Neural crest cell (in vitro differentiated cells): ENCODE measurements at regions not wholly inside any gene's neighbourhood (a gene's known extent, or its start where the extent isn't known, plus 50 kb on each side); places are given as distances from the start of the nearest gene placed in this dataset.

Source experiments
- DNase-seq: peaks from one replicate; pipeline ENCODE4 v3.0.0; 2021; ENCODE audit warnings: low read depth, mixed read lengths, low spot score
- H3K27ac Mint-ChIP-seq: one replicate; pipeline ENCODE4 v1.8.0; 2021; ENCODE audit warnings: mild to moderate bottlenecking, mixed read lengths; ENCODE audit not compliant: unreplicated experiment
- H3K27me3 Mint-ChIP-seq: 2 replicates; pipeline ENCODE4 v1.8.0; 2021; ENCODE audit warnings: low read depth, mild to moderate bottlenecking, mixed read lengths
- H3K36me3 Mint-ChIP-seq: 2 replicates; pipeline ENCODE4 v1.8.0; 2021; ENCODE audit warnings: low read depth, mild to moderate bottlenecking, mixed read lengths
- H3K4me1 Mint-ChIP-seq: 2 replicates; pipeline ENCODE4 v1.8.0; 2021; ENCODE audit warnings: mixed read lengths
- H3K4me3 Mint-ChIP-seq: one replicate; pipeline ENCODE4 v1.8.0; 2021; ENCODE audit warnings: mild to moderate bottlenecking, mixed read lengths
- H3K9me3 Mint-ChIP-seq: 2 replicates; pipeline ENCODE4 v1.8.0; 2021; ENCODE audit warnings: mixed read lengths
- TF ChIP-seq, protein P1 (sequence below): fragments of 200-600 bp; sonication (generic); conservative IDR thresholded peaks from 2 replicates; pipeline ENCODE4 v1.5.0; 2021; ENCODE audit warnings: antibody characterized with exemption, mild to moderate bottlenecking

DNA sequence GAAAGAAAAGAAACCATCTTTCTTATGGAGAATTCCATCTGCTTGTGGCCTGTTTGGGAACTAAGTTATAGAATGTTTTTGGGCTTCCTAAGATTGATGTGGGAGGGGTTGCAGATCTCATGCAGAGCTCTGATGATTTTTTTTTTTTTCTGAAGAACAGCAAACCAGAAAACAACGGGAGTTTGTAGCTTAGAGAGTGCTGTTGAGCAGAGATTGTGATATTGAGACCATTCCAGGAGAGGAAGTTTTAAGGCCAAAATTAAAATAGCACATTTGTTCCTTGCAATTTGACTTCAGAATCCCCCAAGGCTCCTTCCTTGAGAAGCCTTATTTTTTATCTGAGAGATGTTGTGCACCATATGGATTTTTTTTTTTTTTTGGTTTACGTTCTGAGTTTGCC lies 159.5 kb upstream of the NRP1 start:
- Mint-ChIP-seq H3K4me3 (no peak overlapping the region), H3K27me3 (no peaks in the 10 kb centered on the region), H3K4me1 (peaks cover 5% of the 10 kb centered on the region), H3K9me3 (no peaks in the 10 kb centered on the region), H3K36me3 (no peaks in the 10 kb centered on the region), H3K27ac (no peak overlapping the region)
- TF ChIP-seq, protein P1, sequence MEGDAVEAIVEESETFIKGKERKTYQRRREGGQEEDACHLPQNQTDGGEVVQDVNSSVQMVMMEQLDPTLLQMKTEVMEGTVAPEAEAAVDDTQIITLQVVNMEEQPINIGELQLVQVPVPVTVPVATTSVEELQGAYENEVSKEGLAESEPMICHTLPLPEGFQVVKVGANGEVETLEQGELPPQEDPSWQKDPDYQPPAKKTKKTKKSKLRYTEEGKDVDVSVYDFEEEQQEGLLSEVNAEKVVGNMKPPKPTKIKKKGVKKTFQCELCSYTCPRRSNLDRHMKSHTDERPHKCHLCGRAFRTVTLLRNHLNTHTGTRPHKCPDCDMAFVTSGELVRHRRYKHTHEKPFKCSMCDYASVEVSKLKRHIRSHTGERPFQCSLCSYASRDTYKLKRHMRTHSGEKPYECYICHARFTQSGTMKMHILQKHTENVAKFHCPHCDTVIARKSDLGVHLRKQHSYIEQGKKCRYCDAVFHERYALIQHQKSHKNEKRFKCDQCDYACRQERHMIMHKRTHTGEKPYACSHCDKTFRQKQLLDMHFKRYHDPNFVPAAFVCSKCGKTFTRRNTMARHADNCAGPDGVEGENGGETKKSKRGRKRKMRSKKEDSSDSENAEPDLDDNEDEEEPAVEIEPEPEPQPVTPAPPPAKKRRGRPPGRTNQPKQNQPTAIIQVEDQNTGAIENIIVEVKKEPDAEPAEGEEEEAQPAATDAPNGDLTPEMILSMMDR = no peak
- DNase-seq = no peak

DNA sequence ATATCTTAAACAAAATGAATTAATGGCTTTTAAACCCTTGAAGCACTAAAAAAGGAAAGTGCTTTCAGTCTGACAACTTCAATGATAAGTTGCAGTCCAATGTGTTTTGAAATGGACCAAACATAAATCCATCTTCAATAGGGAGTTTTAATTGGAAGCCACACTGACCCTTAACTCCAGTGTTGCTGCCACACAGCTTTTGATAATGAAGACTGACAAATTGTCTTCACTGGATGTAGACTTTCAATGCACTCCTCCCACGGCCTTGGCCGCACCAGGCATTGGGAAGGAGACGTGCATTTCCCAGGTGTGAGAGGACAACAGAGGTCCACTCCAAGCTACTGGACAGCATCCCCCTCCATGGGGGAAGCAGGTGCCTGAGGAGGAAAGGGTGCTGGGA lies 159.0 kb upstream of the NRP1 start:
- peaks cover 4% of the 10 kb centered on the region for H3K4me1 Mint-ChIP-seq
- H3K4me3 Mint-ChIP-seq = no peak overlapping the region
- no peaks in the 10 kb centered on the region for H3K9me3 Mint-ChIP-seq
- H3K27me3 Mint-ChIP-seq = no peaks in the 10 kb centered on the region
- H3K36me3 Mint-ChIP-seq = no peaks in the 10 kb centered on the region
- no peak for DNase-seq
- no peak overlapping the region for H3K27ac Mint-ChIP-seq
- TF ChIP-seq, protein P1 = no peak

DNA sequence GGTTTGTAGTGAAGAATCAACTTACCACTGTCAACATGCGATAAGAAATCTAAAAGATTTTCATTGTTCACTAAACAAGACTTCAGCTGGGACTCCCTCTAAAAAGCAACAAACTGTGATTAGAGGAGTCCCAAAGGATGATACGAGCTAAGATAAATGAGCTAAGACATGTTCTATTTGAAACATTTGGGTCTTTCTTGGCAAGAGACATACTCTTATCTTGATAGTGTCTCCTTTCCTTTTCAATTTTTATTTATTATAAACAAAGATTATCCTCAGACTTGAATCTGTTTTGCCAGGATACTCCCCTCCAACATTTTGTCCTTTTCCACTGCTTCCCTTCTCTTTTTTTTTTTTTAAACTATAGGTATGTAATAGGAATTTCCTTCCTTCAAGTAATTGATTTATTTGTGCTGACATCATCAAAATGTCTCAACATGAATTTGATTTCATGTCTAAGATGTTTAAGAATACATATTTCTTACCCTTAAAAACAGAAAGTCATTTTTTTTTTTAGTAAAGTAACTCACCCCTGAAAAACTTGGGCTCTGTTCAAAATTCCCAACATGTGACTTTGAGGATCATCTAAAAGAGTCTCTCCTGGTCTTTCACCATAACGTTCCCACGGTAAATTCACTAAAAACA lies 158.4 kb upstream of the NRP1 start:
- Mint-ChIP-seq H3K27me3 (no peaks in the 10 kb centered on the region), H3K4me1 (no peaks in the 10 kb centered on the region), H3K27ac (no peak overlapping the region), H3K9me3 (no peaks in the 10 kb centered on the region), H3K36me3 (no peaks in the 10 kb centered on the region), H3K4me3 (no peak overlapping the region)
- TF ChIP-seq, protein P1 = no peak
- DNase-seq = no peak

DNA sequence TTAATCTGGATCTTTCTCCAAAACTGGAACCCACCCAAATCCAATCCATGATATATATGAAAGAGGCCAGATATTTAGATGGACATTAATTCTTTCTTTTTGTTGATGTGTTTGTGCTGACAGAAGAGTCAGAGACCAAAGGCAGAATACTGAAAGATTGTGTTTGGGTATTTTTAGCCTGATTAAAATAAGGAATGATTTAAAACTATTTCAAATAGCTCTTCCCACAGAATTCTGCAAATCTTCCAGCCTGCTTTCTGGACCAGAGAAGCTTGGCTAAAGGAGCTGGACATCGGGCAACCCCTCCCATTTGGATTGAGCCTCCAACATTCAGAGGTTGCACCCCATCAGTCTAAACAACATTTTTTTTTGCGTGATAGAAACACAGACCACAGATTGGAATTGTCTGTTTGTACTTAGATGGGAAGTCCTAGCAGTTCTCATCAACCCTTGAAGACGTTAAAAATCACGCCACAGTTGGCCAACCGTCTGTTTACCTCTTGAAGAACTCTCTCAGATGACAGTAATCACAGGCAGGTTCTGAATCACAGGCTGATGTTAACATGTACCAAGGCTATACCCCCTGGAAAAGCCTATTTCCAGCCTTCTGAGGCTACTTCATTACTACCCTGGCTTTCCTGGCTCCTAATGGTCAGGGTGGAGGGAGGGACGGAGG lies 155.2 kb upstream of the NRP1 start:
- no peak for DNase-seq
- Mint-ChIP-seq H3K36me3 (no peaks in the 10 kb centered on the region), H3K4me1 (peaks cover 22% of the 10 kb centered on the region), H3K27me3 (no peaks in the 10 kb centered on the region), H3K9me3 (no peaks in the 10 kb centered on the region), H3K27ac (no peak overlapping the region), H3K4me3 (no peak overlapping the region)
- TF ChIP-seq, protein P1 = no peak

DNA sequence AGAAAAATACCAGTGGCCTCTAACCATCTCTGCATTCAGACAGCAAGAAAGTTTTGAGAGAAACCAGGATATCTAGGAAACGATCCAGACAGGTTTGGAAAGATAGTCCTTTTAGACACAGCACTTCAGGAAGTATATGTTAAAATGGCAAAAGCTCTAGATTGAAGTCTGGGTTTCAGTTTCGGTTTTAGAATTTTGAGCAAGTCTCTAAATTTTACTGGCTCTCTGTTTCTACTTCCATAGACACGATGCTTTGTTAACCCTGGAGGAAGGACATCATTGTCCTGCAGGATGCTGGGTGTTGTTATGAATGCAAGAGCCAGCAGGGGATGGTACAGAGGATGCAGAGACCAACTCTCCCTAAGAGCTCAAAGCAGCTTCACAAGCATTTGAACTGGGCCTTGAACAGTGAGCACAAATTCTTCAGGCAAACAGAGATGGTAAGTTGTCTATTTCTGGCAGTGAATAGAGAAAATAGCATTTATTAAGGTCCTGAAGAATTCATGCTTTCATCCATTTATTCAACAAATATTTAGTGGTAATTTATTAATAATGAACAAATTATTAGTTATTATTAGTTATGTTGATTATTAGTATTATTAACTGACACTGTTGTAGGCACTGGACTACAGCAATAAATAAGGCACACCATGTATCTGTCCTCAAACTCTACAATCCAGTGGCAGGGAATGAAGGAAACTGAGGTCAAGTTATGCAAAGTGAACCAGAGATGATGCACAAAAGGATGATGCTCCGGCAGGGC lies 152.7 kb upstream of the NRP1 start:
- Mint-ChIP-seq H3K9me3 (no peaks in the 10 kb centered on the region), H3K4me3 (no peak overlapping the region), H3K4me1 (peaks cover 46% of the 10 kb centered on the region), H3K27me3 (no peaks in the 10 kb centered on the region), H3K27ac (no peak overlapping the region), H3K36me3 (no peaks in the 10 kb centered on the region)
- DNase-seq = no peak
- TF ChIP-seq, protein P1 = peak; percentile 11
